ENCODE measurements at regions not wholly inside any gene's neighbourhood (a gene's known extent, or its start where the extent isn't known, plus 50 kb on each side); places are given as distances from the start of the nearest gene placed in this dataset.
"Not testable (repeated sequence)": the region's sequence is repeated elsewhere in the genome, so short reads cannot be mapped to it uniquely, and the experiment has no call there.

GRCh38 chr14:56061051-56061450, 57.2 kb upstream of the PELI2 start:
- no peak for DNase-seq

- no peak for DNase-seq
Observed at GRCh38 chr14:56063131-56063530, 55.1 kb upstream of the PELI2 start.

GRCh38 chr14:56064513-56064912, 53.7 kb upstream of the PELI2 start:
- no peak for DNase-seq

GRCh38 chr14:56065199-56065598, 53.0 kb upstream of the PELI2 start:
- DNase-seq = not testable (repeated sequence)

- no peak for DNase-seq
Observed at GRCh38 chr14:56065621-56066290, 52.5 kb upstream of the PELI2 start.
